Lung (tissue), 11 donors: ENCODE measurements at regions not wholly inside any gene's neighbourhood (a gene's known extent, or its start where the extent isn't known, plus 50 kb on each side); places are given as distances from the start of the nearest gene placed in this dataset.

Experiments used
- ATAC-seq: fragments of 200-7000 bp; cut with Tn5 transposase; one replicate; pipeline ENCODE4 v1.9.1; 2020; ENCODE audit warnings: moderate number of reproducible peaks; ENCODE audit not compliant: insufficient read depth, low FRiP score
- DNase-seq, 3 donors: peaks; one replicate each; pipeline ENCODE4 v3.0.0-alpha.2; 2013 to 2017
- H3K27ac ChIP-seq, 2 donors: one replicate each; pipeline ENCODE4 v1.5.1; 2013; ENCODE audit warnings: mild to moderate bottlenecking in 2 of 2, moderate library complexity in 2 of 2, control low read depth in 1 of 2, inconsistent platforms in 1 of 2, low read depth in 1 of 2, low read length in 1 of 2
- H3K27me3 ChIP-seq, 3 donors: one replicate each; pipeline ENCODE4 v1.5.1; 2013; ENCODE audit warnings: low read length in 2 of 3; ENCODE audit not compliant: control insufficient read depth in 3 of 3, insufficient read depth in 3 of 3
- H3K36me3 ChIP-seq, 4 donors: one replicate each; pipeline ENCODE4 v1.5.1; 2013; ENCODE audit warnings: low read length in 4 of 4, mild to moderate bottlenecking in 1 of 4, moderate library complexity in 1 of 4; ENCODE audit not compliant: control insufficient read depth in 4 of 4, insufficient read depth in 4 of 4
- H3K4me1 ChIP-seq, 5 donors: one replicate each; pipeline ENCODE4 v1.5.1; 2013; ENCODE audit warnings: low read length in 5 of 5, mild to moderate bottlenecking in 2 of 5, moderate library complexity in 1 of 5; ENCODE audit not compliant: control insufficient read depth in 5 of 5, insufficient read depth in 5 of 5
- H3K4me3 ChIP-seq: one replicate; pipeline ENCODE4 v1.5.1; 2013; ENCODE audit warnings: mild to moderate bottlenecking, control low read depth, moderate library complexity
- H3K9ac ChIP-seq, 2 donors: one replicate each; pipeline ENCODE4 v1.5.1; 2013; ENCODE audit warnings: low read length in 2 of 2, control low read depth in 1 of 2; ENCODE audit not compliant: insufficient read depth in 1 of 2
- H3K9me3 ChIP-seq, 4 donors: one replicate each; pipeline ENCODE4 v1.5.1; 2013; ENCODE audit warnings: low read length in 3 of 4, mild to moderate bottlenecking in 1 of 4, moderate library complexity in 1 of 4; ENCODE audit not compliant: control insufficient read depth in 4 of 4, insufficient read depth in 3 of 4
- WGBS, 2 donors: extraction: QIAGEN DNeasy Blood & Tissue Kit; methylation state at CpG; one replicate each; pipeline ENCODE4 v1.1.7; 2013; 5-methylcytosine and 5-hydroxymethylcytosine counted together
- TF ChIP-seq, protein P1 (sequence below): IDR thresholded peaks from 2 replicates; pipeline ENCODE4 v1.5.1; 2012; ENCODE audit warnings: mild to moderate bottlenecking; ENCODE audit errors: control extremely low read depth, extremely low read depth
- donor health status: control.
- donor health status: control.
- donor health status: Bipolar disorder and iron deficiency.
- donor health status: healthy.
- donor health status: DM: yes; HTN: yes; CAD: no.

DNA sequence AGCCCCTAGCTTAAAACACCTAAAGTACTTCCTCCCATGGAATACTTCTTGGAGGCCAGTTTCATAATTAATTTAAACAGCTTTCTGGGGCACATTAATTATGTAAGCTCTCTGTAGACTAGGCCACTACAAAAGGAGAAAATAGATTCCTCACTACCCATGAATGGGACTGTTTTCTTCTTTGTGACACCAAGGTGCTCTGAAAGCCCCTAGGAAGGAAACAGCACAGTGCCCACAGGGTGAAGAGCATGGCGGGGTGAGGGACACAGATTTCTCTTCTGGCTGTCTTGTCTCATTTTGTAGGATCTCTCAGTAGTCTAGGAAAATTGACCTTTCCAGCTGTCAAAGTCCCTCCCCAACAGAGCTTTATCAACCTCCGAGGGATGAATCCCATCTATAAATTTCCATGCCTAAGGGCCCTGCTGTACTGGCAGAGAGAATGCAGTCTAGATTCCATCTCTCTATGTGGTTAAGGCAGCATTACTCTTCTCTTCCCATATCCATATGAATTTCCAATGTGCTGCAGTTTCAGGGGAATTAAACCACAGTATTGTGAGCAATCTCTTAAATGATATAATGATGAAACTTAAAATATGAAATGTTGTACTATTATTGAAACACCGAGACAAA is 183.6 kb upstream of the GRIP1 start:
- no peaks in the 10 kb centered on the region for H3K27me3 ChIP-seq
- H3K4me3 ChIP-seq = no peak overlapping the region
- ATAC-seq (no peak), DNase-seq (no peak)
- H3K9me3 ChIP-seq = no peaks in the 10 kb centered on the region
- no peaks in the 10 kb centered on the region for H3K36me3 ChIP-seq
- H3K9ac ChIP-seq = no peak overlapping the region
- TF ChIP-seq, protein P1, sequence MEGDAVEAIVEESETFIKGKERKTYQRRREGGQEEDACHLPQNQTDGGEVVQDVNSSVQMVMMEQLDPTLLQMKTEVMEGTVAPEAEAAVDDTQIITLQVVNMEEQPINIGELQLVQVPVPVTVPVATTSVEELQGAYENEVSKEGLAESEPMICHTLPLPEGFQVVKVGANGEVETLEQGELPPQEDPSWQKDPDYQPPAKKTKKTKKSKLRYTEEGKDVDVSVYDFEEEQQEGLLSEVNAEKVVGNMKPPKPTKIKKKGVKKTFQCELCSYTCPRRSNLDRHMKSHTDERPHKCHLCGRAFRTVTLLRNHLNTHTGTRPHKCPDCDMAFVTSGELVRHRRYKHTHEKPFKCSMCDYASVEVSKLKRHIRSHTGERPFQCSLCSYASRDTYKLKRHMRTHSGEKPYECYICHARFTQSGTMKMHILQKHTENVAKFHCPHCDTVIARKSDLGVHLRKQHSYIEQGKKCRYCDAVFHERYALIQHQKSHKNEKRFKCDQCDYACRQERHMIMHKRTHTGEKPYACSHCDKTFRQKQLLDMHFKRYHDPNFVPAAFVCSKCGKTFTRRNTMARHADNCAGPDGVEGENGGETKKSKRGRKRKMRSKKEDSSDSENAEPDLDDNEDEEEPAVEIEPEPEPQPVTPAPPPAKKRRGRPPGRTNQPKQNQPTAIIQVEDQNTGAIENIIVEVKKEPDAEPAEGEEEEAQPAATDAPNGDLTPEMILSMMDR = no peak
- H3K4me1 ChIP-seq = no peaks in the 10 kb centered on the region
- WGBS, 2 donors = 90 to 91% methylated on average over 3 of the region's 3 CpGs
- H3K27ac ChIP-seq = no peak overlapping the region

DNA sequence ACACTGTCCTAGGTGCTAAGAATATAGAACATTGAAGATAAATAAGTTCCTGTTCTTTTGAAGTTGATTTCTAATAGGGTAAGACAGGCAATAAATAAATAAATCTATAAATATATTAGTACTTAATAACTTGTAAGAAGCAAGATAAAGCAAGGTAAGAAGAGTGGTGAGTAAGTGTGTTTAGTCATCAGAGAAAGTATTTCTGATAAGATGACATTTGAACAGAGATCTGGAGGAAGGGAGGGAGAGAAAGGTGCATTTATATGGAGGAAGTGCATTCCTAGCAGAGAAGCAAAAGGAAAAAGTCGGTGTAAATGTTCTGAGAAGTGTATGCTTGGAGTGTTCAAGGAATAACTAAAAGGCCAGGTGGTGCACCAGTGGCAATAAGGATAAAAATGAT is 184.4 kb upstream of the GRIP1 start:
- Histone ChIP-seq H3K4me1 (no peaks in the 10 kb centered on the region), H3K9me3 (no peaks in the 10 kb centered on the region), H3K9ac (no peak overlapping the region), H3K4me3 (no peak overlapping the region), H3K27ac (no peak overlapping the region), H3K36me3 (no peaks in the 10 kb centered on the region), H3K27me3 (no peaks in the 10 kb centered on the region)
- DNase-seq (no peak), ATAC-seq (no peak)
- 0 to 24% methylated on average over 1 of the region's 1 CpG for WGBS, 2 donors
- TF ChIP-seq, protein P1 = no peak

DNA sequence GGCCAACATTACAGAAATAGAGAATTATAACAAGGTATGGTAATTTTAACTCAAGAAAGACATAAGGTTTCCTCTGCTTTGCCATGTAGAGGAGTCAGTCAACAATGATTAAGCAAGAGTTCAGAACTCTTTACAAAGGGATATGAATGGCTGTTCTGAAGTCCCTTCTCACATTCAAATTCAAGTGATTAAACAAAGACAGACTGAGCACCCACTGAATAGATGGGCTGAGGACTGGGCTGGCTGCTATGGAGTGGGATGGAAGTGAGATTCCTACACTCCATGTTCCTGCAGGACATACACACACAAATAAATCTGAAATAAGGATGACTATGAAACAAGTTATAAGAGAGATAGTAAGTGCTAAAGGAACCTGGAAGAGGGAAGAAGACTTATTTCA is 199.0 kb upstream of the GRIP1 start:
- H3K9ac ChIP-seq = no peak overlapping the region
- H3K36me3 ChIP-seq = no peaks in the 10 kb centered on the region
- TF ChIP-seq, protein P1 = no peak

DNA sequence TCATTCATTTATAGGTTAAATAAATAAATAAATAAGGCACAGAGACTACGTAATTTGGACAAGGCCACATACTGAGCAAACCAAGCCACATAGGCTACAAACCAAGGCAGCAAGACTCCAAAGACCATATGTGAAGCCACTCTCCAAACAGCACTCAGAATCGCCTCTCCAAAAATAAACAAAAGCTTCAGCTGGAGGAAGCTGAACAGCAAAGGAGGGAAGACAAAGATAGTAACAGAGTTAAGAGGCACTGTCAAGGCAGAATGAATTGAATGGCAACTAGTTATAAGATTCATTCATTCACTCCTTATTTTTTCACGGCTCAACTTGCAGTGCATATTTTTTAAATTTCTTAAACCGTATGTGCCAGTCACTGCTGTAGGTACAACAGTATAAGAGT is 200.5 kb upstream of the GRIP1 start:
- ATAC-seq (no peak), DNase-seq (peak in 2 of 3 donors; percentile 13 to 34)
- H3K9me3 ChIP-seq = no peaks in the 10 kb centered on the region
- no peaks in the 10 kb centered on the region for H3K4me1 ChIP-seq
- H3K27me3 ChIP-seq = no peaks in the 10 kb centered on the region
- no peaks in the 10 kb centered on the region for H3K36me3 ChIP-seq
- TF ChIP-seq, protein P1 = no peak
- no peak overlapping the region for H3K9ac ChIP-seq
- no peak overlapping the region for H3K4me3 ChIP-seq
- 65 to 80% methylated on average over 4 of the region's 4 CpGs for WGBS, 2 donors
- H3K27ac ChIP-seq = no peak overlapping the region

More for the DNA sequence above, 199.0 kb upstream of the GRIP1 start:
- Histone ChIP-seq H3K27me3 (no peaks in the 10 kb centered on the region), H3K4me1 (no peaks in the 10 kb centered on the region), H3K9me3 (no peaks in the 10 kb centered on the region), H3K4me3 (no peak overlapping the region), H3K27ac (no peak overlapping the region)
- DNase-seq (no peak), ATAC-seq (no peak)
